Pancreas (tissue), 10 donors: ENCODE measurements at regions not wholly inside any gene's neighbourhood (a gene's known extent, or its start where the extent isn't known, plus 50 kb on each side); places are given as distances from the start of the nearest gene placed in this dataset.

Experiments
- ATAC-seq, 4 donors: fragments of 200-7000 bp; cut with Tn5 transposase; one replicate each; pipeline versions ENCODE4 v1.8.0 to v1.9.1; 2020; ENCODE audit warnings: mild to moderate bottlenecking in 4 of 4, moderate library complexity in 4 of 4
- DNase-seq, 6 donors: peaks; one replicate each; pipeline ENCODE4 v3.0.0-alpha.2; 2020
- FAIRE-seq: peaks from 2 replicates; lab custom pipeline; 2012; peaks lifted over from hg19 to GRCh38; lab: Jason Lieb, UNC
- H3K27ac ChIP-seq, 4 donors: fragments of 200-600 bp; sonication (generic); 1 replicate in 3 of 4; 2 replicates in 1 of 4; pipeline versions ENCODE4 v1.5.0 to v1.8.0; 2020
- H3K27me3 ChIP-seq, 4 donors: fragments of 200-600 bp; one replicate each; pipeline ENCODE4 v1.8.0; 2021
- H3K36me3 ChIP-seq, 3 donors: fragments of 200-600 bp; sonication (generic) in 1 of 3; one replicate each; pipeline versions ENCODE4 v1.5.0 to v1.8.0; 2020 to 2021
- H3K4me1 ChIP-seq, 3 donors: fragments of 200-600 bp; one replicate each; pipeline ENCODE4 v1.8.0; 2021
- H3K4me3 ChIP-seq, 4 donors: fragments of 200-600 bp; sonication (generic) in 2 of 4; one replicate each; pipeline versions ENCODE4 v1.5.0 to v1.8.0; 2020 to 2021
- H3K9me3 ChIP-seq, 4 donors: fragments of 200-600 bp; one replicate each; pipeline ENCODE4 v1.8.0; 2021
- CTCF ChIP-seq, 4 donors: fragments of 200-600 bp; sonication (generic) in 3 of 4; IDR thresholded peaks; one replicate each; pipeline versions ENCODE4 v1.5.0 to v1.8.0; 2021; ENCODE audit warnings: antibody characterized with exemption in 4 of 4
- WGBS, 2 donors: extraction: QIAGEN DNeasy Blood & Tissue Kit; methylation state at CpG; one replicate each; pipeline ENCODE4 v1.1.7; 2013; 5-methylcytosine and 5-hydroxymethylcytosine counted together
- intact Hi-C, 3 donors: fragments of 100-400 bp; cut with DNase I; formaldehyde crosslinking; loops; one replicate each; pipeline versions ENCODE4 v1.11.1 to v1.14.2; 2022
- donor health status: healthy with polysubstance abuse.
- donor health status: DM: no; HTN: no; CAD: no; lungs with moderate emphysema.
- donor health status: DM: no; HTN: no; CAD: no.
- donor health status: control.
- donor health status: control.
- donor health status: Bipolar disorder and iron deficiency.
- donor health status: DM: yes; HTN: yes; CAD: no.
- donor health status: DM: no; HTN: no; CAD: no.
- donor health status: DM: no; HTN: no; CAD: no.
- donor health status: DM: yes; HTN: yes; CAD: no.

GRCh38 chr16:60271025-60271771, 1537.1 kb upstream of the GOT2 start:
- Histone ChIP-seq H3K4me1 (no peaks in the 10 kb centered on the region), H3K4me3 (no peak overlapping the region), H3K36me3 (no peaks in the 10 kb centered on the region), H3K27me3 (no peaks in the 10 kb centered on the region), H3K27ac (no peak overlapping the region), H3K9me3 (no peaks in the 10 kb centered on the region)
- WGBS, 2 donors: 49 to 51% methylated on average over 3 of the region's 3 CpGs
- FAIRE-seq (no peak), DNase-seq (no peak), ATAC-seq (no peak)
- TF ChIP-seq CTCF (IDR thresholded peaks at IDR 0.05): no peak
- intact Hi-C loops: no loop called here

DNA sequence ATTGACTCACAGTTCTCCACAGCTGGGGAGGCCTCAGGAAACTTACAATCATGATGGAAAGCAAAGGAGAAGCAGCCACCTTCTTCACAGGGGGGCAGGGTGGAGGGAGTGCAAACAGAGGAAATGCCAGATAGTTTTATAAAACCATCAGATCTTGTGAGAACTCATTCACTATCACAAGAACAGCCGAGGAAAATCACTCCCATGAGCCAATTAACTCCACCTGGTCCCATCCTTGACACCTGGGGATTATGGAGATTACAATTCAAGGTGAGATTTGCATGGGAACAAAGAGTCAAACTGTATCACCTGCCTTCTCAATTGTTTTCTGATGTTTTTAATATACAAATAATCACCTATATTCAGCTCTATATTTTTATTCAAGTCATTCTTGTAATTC, 1527.3 kb upstream of the GOT2 start:
- Histone ChIP-seq H3K27ac (no peak overlapping the region), H3K4me1 (no peaks in the 10 kb centered on the region), H3K9me3 (no peaks in the 10 kb centered on the region), H3K27me3 (no peaks in the 10 kb centered on the region), H3K4me3 (no peak overlapping the region), H3K36me3 (no peaks in the 10 kb centered on the region)
- 7 to 16% methylated on average over 1 of the region's 1 CpG for WGBS, 2 donors
- intact Hi-C loops: no loop called here
- TF ChIP-seq CTCF (IDR thresholded peaks at IDR 0.05): no peak
- no peak for ATAC-seq
- no peak for DNase-seq
- no peak for FAIRE-seq

DNA sequence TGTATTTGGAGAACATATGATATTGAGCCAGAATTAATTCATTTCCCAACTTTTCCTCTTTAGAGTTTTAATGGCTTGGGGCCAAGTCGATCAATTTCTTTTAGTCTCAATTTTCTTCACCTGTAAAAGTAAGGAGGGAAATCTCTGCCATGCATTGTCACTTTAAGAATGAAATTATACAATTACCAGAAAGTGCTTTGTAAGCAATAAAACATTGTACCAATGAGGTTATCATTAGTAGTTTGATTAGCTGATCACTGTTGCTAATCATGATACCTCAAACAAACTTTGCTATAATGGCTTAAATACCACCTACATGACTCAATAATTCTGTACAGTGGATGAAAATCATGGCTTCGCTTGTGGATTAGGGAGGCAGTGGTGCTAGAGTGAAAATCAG, 1525.8 kb upstream of the GOT2 start:
- Histone ChIP-seq H3K36me3 (no peaks in the 10 kb centered on the region), H3K9me3 (no peaks in the 10 kb centered on the region), H3K4me1 (no peaks in the 10 kb centered on the region), H3K27ac (no peak overlapping the region), H3K4me3 (no peak overlapping the region), H3K27me3 (no peaks in the 10 kb centered on the region)
- ATAC-seq (no peak), DNase-seq (no peak), FAIRE-seq (no peak)
- TF ChIP-seq CTCF (IDR thresholded peaks at IDR 0.05): no peak
- 55 to 71% methylated on average over 2 of the region's 2 CpGs for WGBS, 2 donors
- intact Hi-C loops: no loop called here

- TF ChIP-seq CTCF (IDR thresholded peaks at IDR 0.05): no peak
- no peaks in the 10 kb centered on the region for H3K4me1 ChIP-seq
- intact Hi-C loops: no loop called here
- FAIRE-seq: no peak
- H3K27ac ChIP-seq: no peak overlapping the region
- no peaks in the 10 kb centered on the region for H3K27me3 ChIP-seq
- H3K9me3 ChIP-seq: no peaks in the 10 kb centered on the region
- 51 to 60% methylated on average over 3 of the region's 3 CpGs for WGBS, 2 donors
- DNase-seq: no peak
- H3K4me3 ChIP-seq: no peak overlapping the region
- H3K36me3 ChIP-seq: no peaks in the 10 kb centered on the region
- ATAC-seq: no peak
Measured at GRCh38 chr16:60246086-60246485, 1512.0 kb upstream of the GOT2 start.

DNA sequence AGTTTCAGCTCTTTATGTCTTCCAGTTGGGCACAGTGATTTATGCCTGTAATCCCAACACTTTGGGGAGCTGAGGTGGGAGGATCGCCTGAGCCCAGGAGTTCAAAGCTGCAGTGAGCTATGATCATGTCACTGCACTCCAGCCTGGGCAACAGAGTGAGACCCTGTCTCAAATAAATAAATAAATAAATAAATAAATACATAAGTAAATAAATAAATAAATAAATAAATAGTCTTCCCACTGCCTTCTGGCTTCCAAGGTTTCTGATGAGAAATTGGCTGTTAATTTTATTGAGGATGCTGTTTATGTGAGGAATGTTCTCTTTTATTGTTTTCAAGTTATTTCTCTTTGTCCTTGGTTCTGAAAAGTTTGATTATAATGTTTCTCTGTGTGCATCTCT, 1507.6 kb upstream of the GOT2 start:
- H3K27me3 ChIP-seq: no peaks in the 10 kb centered on the region
- no peak for DNase-seq
- no peaks in the 10 kb centered on the region for H3K9me3 ChIP-seq
- no peak overlapping the region for H3K27ac ChIP-seq
- H3K4me1 ChIP-seq: no peaks in the 10 kb centered on the region
- ATAC-seq: no peak
- no peak overlapping the region for H3K4me3 ChIP-seq
- no peaks in the 10 kb centered on the region for H3K36me3 ChIP-seq
- no peak for FAIRE-seq
- intact Hi-C loops: no loop called here
- no peak for TF ChIP-seq CTCF (IDR thresholded peaks at IDR 0.05)
- 77 to 100% methylated on average over 1 of the region's 1 CpG for WGBS, 2 donors
